NB4 (cell line): ENCODE measurements at regions not wholly inside any gene's neighbourhood (a gene's known extent, or its start where the extent isn't known, plus 50 kb on each side); places are given as distances from the start of the nearest gene placed in this dataset.

Source experiments
- DNase-seq: peaks from one replicate; pipeline ENCODE4 v3.0.0; 2010; ENCODE audit warnings: low read depth
- H3K4me3 ChIP-seq: one replicate; pipeline ENCODE4 v1.5.1; 2011; ENCODE audit warnings: mild to moderate bottlenecking, low read depth, low read length, moderate library complexity
- CTCF ChIP-seq: IDR thresholded peaks from one replicate; pipeline ENCODE4 v1.5.1; 2012; ENCODE audit warnings: low read depth, low read length
- MAX ChIP-seq: IDR thresholded peaks from 2 replicates; pipeline ENCODE4 v1.6.1; 2011; ENCODE audit warnings: low read depth, low read length
- MYC ChIP-seq: IDR thresholded peaks from 2 replicates; pipeline ENCODE4 v1.6.1; 2011; ENCODE audit warnings: low read depth, low read length
- POLR2A ChIP-seq: IDR thresholded peaks from 2 replicates; pipeline ENCODE4 v1.6.1; 2011; ENCODE audit warnings: mild to moderate bottlenecking; ENCODE audit not compliant: insufficient read length; ENCODE audit errors: extremely low read depth

GRCh38 chr5:88450239-88450638 lies 181.6 kb upstream of the TMEM161B start:
- DNase-seq, result no peak
- no peak for TF ChIP-seq POLR2A
- TF ChIP-seq CTCF, result no peak
- no peak for TF ChIP-seq MYC
- TF ChIP-seq MAX, result no peak
- H3K4me3 ChIP-seq, result no peak overlapping the region

DNA sequence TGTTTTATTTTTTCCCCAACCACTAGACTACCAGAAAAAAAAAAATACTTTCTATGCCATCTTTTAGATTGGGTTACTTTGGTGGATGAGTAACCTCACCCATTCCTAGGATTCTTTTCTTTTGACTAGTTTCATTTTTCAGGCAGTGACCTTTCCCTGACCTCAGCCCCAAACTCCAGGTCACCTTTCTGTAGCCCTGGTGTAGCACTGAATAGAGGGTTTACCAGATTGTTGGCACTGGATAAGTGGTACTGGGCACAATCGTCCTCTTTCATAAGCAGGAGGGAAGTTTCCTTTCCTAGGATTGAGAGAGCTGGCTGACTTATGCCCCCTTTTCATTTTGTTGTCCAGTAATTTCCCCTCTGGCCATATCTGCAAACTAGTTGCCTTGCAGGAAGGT lies 169.4 kb upstream of the TMEM161B start:
- no peak overlapping the region for H3K4me3 ChIP-seq
- no peak for TF ChIP-seq MAX
- no peak for TF ChIP-seq MYC
- TF ChIP-seq CTCF, result no peak
- TF ChIP-seq POLR2A, result no peak
- DNase-seq, result no peak

DNA sequence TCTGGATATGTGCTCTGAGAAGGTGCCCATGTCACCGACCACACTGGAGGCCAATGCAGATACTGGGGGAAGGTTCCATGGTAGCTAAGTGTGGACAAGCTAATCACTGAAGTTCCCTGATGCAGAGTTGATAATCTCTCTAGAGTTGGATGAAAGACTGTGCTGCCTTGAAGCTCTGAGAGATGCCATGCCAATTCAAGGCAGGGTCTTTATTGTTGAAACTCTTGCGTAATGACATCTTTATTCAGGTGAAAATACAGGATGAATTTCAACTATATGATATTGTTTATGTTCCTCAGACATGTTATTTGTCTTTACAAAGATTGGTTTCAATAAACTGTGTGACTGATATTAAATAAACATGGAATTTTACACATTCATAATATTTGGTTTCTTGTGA lies 167.6 kb upstream of the TMEM161B start:
- DNase-seq, result no peak
- no peak overlapping the region for H3K4me3 ChIP-seq
- no peak for TF ChIP-seq MAX
- no peak for TF ChIP-seq MYC
- no peak for TF ChIP-seq POLR2A
- no peak for TF ChIP-seq CTCF

GRCh38 chr5:88428633-88429032 lies 160.0 kb upstream of the TMEM161B start:
- TF ChIP-seq MYC (no peak), MAX (no peak), CTCF (no peak), POLR2A (no peak)
- DNase-seq, result no peak
- H3K4me3 ChIP-seq, result no peak overlapping the region

DNA sequence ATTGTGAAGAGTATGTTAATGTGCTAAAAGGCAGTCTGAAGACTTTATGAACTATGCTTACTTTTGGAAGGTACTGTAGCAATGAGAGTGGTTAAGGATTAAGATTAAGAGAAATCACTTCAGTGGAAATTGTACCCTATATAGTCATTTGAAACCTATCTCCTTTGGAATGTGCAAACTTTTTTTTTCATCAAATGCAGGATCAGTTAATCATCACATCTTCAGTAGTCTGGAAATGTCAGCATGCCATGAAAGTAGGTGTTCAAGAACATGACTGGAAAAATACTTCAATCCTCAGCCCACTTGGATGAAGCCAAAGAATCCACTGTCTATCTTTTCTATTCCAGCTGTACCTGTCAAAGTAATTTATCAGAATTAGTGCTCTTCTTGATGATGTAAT lies 157.8 kb upstream of the TMEM161B start:
- TF ChIP-seq POLR2A (no peak), CTCF (no peak), MAX (no peak), MYC (no peak)
- no peak for DNase-seq
- no peak overlapping the region for H3K4me3 ChIP-seq

- DNase-seq, result no peak
- no peak overlapping the region for H3K4me3 ChIP-seq
- no peak for TF ChIP-seq MYC
- TF ChIP-seq MAX, result no peak
- TF ChIP-seq POLR2A, result no peak
- no peak for TF ChIP-seq CTCF
Observed at GRCh38 chr5:88425124-88425523, 156.5 kb upstream of the TMEM161B start.
